ENCODE measurements at regions not wholly inside any gene's neighbourhood (a gene's known extent, or its start where the extent isn't known, plus 50 kb on each side); places are given as distances from the start of the nearest gene placed in this dataset.

- no peak for DNase-seq (ENCODE audit: extremely low spot score in 2 of 2)
- TF ChIP-seq CTCF (IDR thresholded peaks at IDR 0.05), result no peak
- no peak for TF ChIP-seq POLR2AphosphoS5 (IDR thresholded peaks at IDR 0.05; ENCODE audit: insufficient read depth in 1 of 2, low read depth in 1 of 2)
- TF ChIP-seq POLR2A (IDR thresholded peaks at IDR 0.05), result no peak
- Histone ChIP-seq H3K9me3 (no peaks in the 10 kb centered on the region), H3K36me3 (no peaks in the 10 kb centered on the region), H3K27ac (no peak overlapping the region), H3K27me3 (no peaks in the 10 kb centered on the region), H3K4me1 (no peaks in the 10 kb centered on the region), H3K4me3 (no peak overlapping the region)
- intact Hi-C loops (cut with DNase I), result no loop called here
Observed at GRCh38 chr3:18797378-18797777, 350.9 kb upstream of the KCNH8 start.

- Histone ChIP-seq H3K36me3 (no peaks in the 10 kb centered on the region), H3K9me3 (no peaks in the 10 kb centered on the region), H3K27ac (no peak overlapping the region), H3K27me3 (no peaks in the 10 kb centered on the region), H3K4me3 (no peak overlapping the region), H3K4me1 (no peaks in the 10 kb centered on the region)
- intact Hi-C loops (cut with DNase I), result no loop called here
- no peak for DNase-seq (ENCODE audit: extremely low spot score in 2 of 2)
- TF ChIP-seq POLR2AphosphoS5 (IDR thresholded peaks at IDR 0.05; ENCODE audit: insufficient read depth in 1 of 2, low read depth in 1 of 2) (no peak), CTCF (IDR thresholded peaks at IDR 0.05) (no peak), POLR2A (IDR thresholded peaks at IDR 0.05) (no peak)
Observed at GRCh38 chr3:18795078-18795477, 353.2 kb upstream of the KCNH8 start.

GRCh38 chr3:18791752-18792151 is 356.6 kb upstream of the KCNH8 start:
- H3K27me3 ChIP-seq, result no peaks in the 10 kb centered on the region
- no peak for TF ChIP-seq CTCF (IDR thresholded peaks at IDR 0.05)
- no peak for TF ChIP-seq POLR2A (IDR thresholded peaks at IDR 0.05)
- TF ChIP-seq POLR2AphosphoS5 (IDR thresholded peaks at IDR 0.05; ENCODE audit: insufficient read depth in 1 of 2, low read depth in 1 of 2), result no peak
- no peaks in the 10 kb centered on the region for H3K36me3 ChIP-seq
- intact Hi-C loops (cut with DNase I), result no loop called here
- H3K4me3 ChIP-seq, result no peak overlapping the region
- no peaks in the 10 kb centered on the region for H3K4me1 ChIP-seq
- DNase-seq (ENCODE audit: extremely low spot score in 2 of 2), result no peak
- H3K27ac ChIP-seq, result no peak overlapping the region
- H3K9me3 ChIP-seq, result no peaks in the 10 kb centered on the region

GRCh38 chr3:18791182-18791581 is 357.1 kb upstream of the KCNH8 start:
- H3K27ac ChIP-seq, result no peak overlapping the region
- intact Hi-C loops (cut with DNase I), result no loop called here
- TF ChIP-seq POLR2A (IDR thresholded peaks at IDR 0.05), result no peak
- TF ChIP-seq CTCF (IDR thresholded peaks at IDR 0.05), result no peak
- TF ChIP-seq POLR2AphosphoS5 (IDR thresholded peaks at IDR 0.05; ENCODE audit: insufficient read depth in 1 of 2, low read depth in 1 of 2), result no peak
- no peaks in the 10 kb centered on the region for H3K36me3 ChIP-seq
- DNase-seq (ENCODE audit: extremely low spot score in 2 of 2), result no peak
- no peaks in the 10 kb centered on the region for H3K9me3 ChIP-seq
- H3K4me3 ChIP-seq, result no peak overlapping the region
- H3K4me1 ChIP-seq, result no peaks in the 10 kb centered on the region
- no peaks in the 10 kb centered on the region for H3K27me3 ChIP-seq

GRCh38 chr3:18790384-18790783 is 357.9 kb upstream of the KCNH8 start:
- no peaks in the 10 kb centered on the region for H3K36me3 ChIP-seq
- TF ChIP-seq POLR2AphosphoS5 (IDR thresholded peaks at IDR 0.05; ENCODE audit: insufficient read depth in 1 of 2, low read depth in 1 of 2) (no peak), POLR2A (IDR thresholded peaks at IDR 0.05) (no peak), CTCF (IDR thresholded peaks at IDR 0.05) (no peak)
- no peak for DNase-seq (ENCODE audit: extremely low spot score in 2 of 2)
- no peaks in the 10 kb centered on the region for H3K27me3 ChIP-seq
- H3K4me1 ChIP-seq, result no peaks in the 10 kb centered on the region
- H3K4me3 ChIP-seq, result no peak overlapping the region
- intact Hi-C loops (cut with DNase I), result no loop called here
- no peaks in the 10 kb centered on the region for H3K9me3 ChIP-seq
- H3K27ac ChIP-seq, result no peak overlapping the region

All from vagina (tissue), 2 donors.